Renal cortex interstitium (tissue), 11 donors: ENCODE measurements at regions not wholly inside any gene's neighbourhood (a gene's known extent, or its start where the extent isn't known, plus 50 kb on each side); places are given as distances from the start of the nearest gene placed in this dataset.
"Not testable (repeated sequence)": the region's sequence is repeated elsewhere in the genome, so short reads cannot be mapped to it uniquely, and the experiment has no call there.

Experiments used
- DNase-seq, 11 donors: peaks; one replicate each; pipeline ENCODE4 v3.0.0-alpha.2; 2013; ENCODE audit warnings: low read depth in 9 of 11, low spot score in 4 of 11; ENCODE audit errors: extremely low read depth in 1 of 11

DNA sequence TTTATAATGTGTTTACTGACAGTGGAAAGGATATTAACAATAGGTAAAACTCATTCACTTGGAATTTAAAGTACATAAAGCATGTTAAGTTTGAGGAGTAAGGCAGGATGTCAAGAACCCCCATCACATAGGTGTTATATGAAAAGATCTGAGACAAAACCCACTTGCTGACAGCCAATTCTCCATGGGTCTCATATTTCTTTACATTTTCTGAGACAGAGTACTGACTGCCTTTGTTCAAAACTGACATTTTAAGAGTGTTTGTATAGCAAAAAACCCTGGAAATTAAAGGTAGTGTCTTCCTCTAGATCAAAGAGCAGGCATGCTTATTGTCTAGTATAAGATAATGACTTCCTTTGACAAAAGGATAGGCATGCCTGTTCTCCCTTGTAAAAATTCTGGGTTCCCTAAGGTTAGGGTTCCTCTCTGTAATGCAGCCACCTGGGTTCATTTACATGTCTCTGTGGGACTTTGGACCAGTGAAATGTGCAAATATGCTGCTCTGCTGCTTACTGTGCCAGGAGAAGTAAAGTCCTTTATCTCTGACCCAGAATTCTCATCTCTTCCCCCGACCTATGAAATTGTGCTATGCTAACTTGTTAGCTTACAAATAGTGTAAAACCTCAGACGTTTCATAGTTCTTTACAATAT lies 123.6 kb downstream of the PCDH18 start:
- no peak for DNase-seq

DNA sequence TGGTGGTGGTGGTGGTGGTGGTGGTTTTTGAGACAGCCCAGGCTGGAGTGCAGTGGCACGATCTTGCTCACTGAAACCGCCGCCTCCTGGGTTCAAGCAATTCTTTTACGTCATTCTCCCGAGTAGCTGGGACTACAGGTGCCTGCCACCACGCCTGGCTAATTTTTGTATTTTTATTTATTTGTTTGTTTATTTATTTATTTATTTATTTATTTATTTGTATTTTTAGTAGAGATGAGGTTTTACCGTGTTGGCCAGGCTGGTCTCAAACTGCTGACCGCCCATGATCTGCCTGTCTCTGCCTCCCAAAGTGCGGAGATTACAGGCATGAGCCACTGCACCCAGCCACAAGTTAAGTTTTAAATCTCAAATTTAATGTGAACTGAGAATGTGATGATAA lies 126.5 kb downstream of the PCDH18 start:
- DNase-seq, result not testable (repeated sequence)

DNA sequence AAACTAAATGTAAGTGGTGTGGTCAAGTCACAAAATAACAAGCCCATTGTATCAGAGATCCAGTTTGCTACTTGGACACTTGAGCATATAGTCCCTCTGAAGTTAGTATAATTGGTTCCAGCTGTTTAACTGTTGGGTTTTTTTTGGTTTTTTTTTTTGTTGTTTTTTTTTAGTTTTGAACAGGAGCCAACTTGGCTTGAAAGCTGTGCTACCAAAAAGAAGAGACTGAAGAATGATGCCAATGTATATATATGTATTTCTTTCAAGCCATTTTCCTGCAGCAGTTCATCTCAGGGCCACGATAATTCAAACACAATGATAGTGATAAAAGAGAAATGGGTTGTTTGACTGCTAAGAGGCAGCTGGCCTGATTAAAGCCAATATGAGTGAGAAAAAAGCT lies 138.3 kb downstream of the PCDH18 start:
- DNase-seq, result peak in 2 of 11 donors; percentile 22 to 32

DNA sequence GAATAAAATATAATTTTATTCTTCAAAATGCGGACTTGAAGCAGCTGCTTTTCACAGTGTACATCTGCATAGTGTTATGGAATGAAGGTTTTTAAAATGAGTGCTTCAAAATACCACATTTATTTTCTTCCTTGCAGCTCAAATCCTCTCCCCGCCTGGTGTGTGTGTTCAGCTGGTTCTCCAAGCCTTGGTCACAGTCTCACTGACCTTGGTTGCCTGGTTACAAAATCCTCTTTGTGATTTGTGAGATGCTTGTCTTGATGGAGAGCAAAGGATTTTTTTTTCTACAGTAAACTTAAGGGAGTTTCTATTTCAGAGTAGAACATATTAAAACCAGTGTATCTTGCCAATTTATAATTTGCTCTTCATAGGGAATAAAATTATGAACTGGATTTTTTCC lies 139.2 kb downstream of the PCDH18 start:
- peak in 10 of 11 donors; percentile 22 to 74 (median 52) for DNase-seq

DNA sequence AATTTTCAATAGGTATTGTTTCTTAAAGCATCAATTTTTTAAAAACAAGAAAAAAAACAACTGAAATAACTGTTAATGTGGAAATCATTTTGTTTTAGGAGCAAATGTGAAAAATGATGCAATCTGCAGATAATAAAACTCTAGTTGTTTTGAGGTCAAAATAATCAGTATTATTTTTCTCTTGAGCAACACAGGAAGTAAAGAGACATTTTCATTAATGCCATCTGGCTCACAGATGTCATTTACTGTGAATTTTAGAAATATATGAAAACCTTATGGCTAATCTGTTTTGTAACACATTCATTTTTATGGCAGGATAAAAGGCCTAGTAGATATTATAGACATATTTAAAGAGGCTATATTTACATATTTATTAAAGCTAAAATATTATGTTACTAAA lies 141.6 kb downstream of the PCDH18 start:
- DNase-seq, result no peak

DNA sequence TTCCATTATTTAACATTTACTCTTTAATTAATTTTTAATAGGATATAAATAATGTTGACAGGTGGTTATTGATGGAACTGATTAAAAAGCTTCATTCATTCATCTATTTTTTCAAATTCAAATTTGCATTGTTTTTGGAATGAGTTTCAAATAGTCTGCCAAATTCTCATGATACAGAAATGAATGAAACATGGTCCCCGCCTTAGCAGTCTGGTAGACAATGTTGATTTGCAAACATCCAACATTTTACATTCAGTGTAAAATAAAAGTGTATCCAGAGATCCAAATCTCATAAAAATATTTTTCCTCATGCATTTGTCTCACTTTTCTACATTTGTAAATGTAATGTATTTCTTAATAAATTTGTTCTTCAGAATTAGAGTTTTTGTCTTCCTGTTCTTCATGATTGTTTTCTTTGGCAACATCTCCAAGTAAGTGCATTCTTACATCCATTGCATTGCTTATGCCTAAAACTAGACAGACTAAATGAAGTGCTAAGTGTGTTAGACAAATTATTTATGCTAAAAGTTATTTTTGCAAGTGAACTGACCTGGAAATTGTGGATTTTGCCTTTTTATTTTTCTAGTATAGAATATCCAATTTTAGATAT lies 142.3 kb downstream of the PCDH18 start:
- DNase-seq, result no peak

DNA sequence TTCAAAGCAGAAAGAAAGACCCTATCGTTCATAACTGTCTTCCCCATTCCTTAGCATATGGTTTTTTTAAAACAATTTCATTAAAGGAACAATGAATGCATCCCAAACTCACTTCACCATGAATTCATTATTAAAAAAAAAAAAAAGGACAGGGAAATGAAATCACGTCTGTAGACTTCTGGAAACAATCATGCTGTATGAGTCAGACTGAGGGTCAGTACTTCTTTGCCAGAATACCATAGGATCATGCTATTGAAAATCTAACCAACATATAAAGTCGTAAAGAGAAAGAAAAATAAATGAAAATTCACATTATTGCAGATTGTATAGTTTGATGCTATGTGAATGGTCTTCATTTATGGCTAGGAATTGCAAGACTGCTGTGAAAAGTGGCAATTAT lies 144.4 kb downstream of the PCDH18 start:
- DNase-seq, result no peak

DNA sequence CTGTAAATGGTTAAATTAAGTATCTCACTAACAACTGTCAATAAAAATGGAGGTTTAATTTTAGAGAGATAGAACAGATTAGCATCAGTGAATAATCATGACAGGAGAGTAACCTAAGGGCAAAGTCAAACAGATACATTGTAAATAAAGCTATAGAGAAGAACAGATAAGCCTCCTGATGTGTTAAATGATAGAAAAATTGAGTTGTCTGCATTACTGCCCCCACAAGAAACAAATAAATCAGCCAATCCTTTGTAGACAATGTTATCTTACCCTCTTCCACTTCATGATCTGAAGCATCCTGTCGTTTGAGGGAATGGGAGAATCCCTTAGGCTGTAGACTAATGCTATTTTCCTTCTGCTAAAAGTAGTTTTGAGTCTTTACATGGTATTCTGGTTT lies 147.8 kb downstream of the PCDH18 start:
- no peak for DNase-seq

DNA sequence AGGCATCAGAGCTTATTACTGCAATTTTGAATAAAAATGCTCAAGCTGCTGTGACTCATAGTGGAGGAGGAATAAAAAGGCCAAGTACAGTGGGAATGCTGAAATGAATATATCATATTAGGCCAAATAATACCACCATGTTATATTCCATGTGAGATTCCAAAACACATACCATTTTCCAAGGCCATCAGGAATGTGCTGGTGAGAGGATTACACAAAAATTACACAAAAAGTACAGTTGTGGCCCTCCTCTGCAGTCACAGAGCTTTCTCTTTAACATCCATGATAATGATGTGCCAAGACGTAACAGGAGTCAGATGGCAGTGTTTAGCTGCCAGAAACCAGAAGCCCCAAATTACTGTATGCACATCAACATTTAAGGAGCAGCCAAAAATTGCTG lies 153.5 kb downstream of the PCDH18 start:
- DNase-seq, result no peak

DNA sequence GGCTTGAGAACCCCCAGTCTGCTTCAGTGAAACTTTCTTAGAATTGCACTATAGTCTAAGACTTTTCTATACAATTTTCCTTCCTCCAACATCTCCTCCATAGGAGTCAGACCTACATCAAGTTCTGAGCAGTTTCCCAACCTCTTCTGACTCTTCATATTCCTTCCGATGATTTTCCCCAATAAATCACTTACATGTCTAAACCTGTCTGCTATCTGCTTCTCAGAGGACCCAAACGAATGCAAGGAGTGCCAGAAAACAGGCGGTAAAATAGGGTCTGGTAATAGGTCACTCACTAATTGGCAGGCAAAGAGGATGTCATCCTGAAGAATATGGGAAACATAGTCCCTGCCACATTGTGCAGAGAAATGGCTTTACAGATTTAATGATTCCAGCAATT lies 153.9 kb downstream of the PCDH18 start:
- DNase-seq, result no peak

DNA sequence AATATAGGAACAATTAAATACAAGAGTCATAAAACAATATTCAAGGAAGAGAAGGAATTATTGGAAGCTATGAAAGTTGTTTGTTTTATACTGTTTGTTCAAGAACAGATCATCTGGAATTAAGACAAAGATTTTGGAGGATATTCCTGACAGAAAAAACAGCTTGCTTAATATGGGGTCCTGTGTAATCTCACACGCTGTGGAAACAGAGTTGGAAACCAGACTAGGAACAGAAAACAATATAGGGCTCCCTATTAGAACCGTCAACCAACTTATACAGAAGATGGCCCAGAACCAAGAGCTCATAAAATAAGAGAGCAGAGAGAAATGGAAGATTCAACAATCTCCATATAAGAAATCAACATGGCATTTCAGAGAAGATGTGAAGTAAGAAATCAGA lies 156.0 kb downstream of the PCDH18 start:
- DNase-seq, result no peak

DNA sequence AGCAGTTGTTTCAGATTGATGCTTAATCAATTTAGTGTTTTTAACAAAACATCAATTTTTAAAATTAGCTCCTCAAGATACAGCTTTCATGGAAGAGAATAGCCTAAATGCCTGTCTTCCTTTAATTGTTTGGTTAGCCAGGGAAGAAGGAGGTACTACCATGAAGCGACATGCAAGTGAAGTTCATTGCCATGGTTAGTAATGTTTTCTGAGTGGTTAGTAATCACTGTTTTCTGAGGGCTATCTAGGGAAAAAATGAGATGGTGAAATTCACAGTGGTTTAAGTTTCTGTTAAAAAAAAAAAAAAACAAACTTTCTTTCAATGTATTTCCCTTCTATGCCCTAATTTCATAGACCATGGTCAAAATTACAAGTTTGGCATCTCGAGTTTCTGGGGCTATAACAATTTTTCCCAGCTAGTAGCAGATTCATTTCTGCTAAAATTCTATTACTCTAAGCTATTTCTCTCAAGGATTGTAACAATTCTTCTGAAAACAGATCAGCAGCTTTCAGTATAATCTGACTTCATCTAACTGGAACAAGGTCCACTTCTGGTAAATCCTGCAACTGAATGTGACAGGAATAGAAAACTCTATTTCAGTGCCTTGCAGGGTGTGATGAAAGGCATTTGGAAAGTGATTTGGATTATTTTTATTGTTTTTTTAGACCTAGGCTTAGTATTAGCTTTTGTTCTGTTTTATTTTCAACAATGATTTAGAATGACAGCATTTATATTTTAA lies 157.0 kb downstream of the PCDH18 start:
- no peak for DNase-seq

DNA sequence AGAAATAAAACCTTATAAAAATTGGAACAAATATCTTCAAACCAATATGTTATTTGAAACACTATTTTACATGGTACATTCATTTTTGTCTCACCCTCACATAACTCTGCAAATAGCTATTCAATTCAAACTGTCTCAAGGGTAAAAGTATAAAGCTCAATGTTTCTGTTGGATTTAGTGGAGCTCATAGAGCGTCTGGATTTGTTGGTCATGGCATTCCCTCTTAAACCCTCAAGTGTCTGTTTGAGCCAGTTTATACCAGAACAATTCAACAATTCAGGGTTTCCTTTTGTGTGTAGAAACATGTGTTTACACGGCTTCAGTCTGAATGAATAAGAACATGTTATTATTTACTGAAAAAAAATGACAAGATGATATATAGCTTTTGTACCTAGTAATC lies 161.6 kb downstream of the PCDH18 start:
- DNase-seq, result no peak

DNA sequence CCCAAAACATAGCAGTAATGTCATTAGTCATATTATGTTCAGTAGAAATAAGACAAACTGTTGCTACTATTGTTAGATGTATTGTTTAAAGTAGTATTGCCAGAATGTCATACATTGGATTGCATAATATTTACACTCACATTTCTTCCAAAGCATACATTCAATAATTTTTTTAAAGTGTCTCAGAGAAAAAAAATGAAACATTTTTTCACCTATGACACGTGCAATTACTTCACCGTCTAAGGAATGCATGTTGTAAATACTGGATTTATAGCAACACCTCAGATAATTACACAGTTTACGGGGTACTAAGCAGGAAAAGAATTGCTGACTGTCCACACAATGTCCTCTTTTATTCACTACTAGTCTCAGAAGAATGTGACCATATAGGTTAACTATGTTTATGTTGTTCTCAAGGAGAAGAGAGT lies 162.1 kb downstream of the PCDH18 start:
- DNase-seq, result no peak

DNA sequence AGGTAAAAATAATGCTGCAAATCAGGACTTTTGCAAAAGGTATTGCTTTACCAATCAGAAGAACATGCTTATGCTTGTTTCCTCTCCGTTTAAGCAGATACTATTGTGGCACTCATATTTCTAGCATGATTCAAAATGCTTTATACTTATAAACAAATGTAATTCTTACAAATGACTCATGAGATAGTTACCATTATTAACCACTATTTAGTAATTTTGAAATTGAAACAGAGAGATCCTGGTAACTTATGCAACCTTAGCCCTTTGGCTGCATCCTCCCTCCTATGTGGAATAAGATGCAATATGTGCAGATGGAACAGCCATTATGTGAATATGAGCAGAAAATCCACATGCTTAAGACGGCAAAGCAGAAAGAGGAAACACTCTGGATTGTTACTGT lies 164.7 kb downstream of the PCDH18 start:
- DNase-seq, result no peak

DNA sequence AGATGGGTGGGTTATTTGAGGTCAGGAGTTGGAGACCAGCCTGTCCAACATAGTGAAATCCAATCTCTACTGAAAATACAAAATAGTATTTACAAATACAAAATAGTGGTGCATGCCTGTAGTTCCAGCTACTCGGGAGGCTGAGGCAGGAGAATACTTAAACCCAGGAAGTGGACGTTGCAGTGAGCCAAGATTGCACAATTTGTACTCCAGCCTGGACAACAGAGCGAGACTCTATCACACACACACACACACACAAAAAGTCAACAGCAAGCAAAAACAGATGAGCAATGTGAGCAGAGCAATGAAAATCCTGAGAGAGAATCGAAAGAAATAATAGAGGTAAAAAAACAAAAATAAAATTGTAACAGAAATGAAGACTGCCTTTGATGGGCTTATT lies 168.8 kb downstream of the PCDH18 start:
- no peak for DNase-seq

DNA sequence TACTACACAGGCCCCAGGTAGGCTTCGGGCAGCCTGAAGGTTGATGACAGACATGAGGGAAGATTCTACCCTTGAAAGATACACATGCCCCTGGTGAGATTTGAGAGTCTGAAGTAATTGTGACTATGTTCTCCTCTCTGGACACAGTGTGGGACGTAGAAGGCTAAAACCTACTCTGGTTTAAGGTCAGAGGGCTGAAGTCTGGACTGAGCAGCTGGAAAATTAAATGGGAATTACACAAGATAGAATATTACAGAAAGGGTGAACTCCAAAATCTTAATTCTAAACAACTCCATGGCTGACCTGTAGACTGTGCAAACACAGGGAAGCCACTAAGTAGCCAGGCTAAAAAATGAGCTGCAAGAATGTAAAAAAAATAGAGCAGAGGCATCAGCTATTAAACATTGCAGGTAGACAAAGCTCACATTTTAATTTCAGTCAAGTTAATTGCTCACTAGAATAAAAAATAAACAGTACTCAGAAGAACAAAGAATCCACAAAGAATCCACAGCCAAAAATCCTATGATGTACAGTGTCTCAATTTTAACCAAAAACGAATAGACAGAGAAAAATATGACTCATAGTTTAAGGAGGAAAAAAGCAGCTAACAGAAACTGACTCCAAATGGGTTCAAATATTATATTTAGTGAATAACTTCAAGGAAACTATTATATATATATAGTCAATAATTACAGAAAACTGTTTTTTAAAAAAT lies 170.4 kb downstream of the PCDH18 start:
- no peak for DNase-seq

DNA sequence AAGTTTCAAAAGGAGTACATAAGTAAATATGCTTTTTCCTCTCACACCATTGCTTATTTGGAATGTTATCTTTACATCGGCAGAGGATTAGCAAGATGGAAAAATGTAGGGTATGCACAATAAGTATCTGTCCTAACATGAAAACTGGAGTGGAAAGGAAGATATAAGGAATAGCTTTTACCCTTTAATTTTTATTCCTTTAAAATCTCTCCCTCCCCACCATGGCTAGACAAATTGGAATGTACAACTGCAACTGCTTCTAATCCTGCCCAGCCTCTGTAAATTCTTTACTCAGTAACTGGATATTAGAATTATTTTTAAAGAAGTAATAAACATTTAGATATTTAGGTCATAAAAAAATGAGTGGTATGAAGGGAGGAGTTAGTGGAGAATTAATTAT lies 171.5 kb downstream of the PCDH18 start:
- no peak for DNase-seq

DNA sequence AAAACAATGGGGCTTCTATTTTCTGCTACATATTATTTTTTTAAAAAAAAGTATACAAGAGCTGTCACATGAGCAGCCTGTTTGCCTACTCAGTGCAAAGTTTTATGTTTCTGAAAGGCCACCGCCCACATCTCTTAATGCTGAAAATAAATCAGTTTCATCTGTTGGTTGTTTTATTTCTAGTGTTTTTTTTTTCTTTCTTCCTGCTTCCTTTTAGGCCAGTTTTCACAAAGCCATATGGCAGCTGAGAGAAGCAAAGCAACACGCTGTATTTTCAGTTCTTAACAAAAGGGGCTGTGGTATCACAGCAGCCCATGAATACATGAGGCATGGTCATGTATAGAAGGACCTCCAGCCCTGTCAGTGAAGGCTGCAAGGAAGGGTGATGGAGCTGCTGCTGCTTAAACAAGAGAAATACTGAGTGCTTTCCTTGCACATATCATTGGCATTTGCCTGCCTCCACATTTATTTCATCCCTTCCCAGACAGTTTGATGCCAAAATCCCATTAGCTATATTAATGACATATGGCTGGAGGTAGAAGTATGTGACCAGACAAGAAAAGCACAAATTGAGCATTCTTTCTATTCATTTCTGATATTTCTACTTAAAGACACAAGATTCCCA lies 172.5 kb downstream of the PCDH18 start:
- peak in 9 of 11 donors; percentile 19 to 62 (median 40) for DNase-seq
